Loucy (cell line): ENCODE measurements at regions not wholly inside any gene's neighbourhood (a gene's known extent, or its start where the extent isn't known, plus 50 kb on each side); places are given as distances from the start of the nearest gene placed in this dataset.

Experiments used
- H2AFZ ChIP-seq: fragments of 200-600 bp; sonication (generic); 2 replicates; pipeline ENCODE4 v1.6.0; 2016; ENCODE audit warnings: antibody characterized with exemption, mild to moderate bottlenecking, low read length, moderate library complexity
- H3F3A ChIP-seq: fragments of 200-600 bp; 2 replicates; pipeline ENCODE4 v1.6.0; 2016; ENCODE audit warnings: antibody characterized with exemption, low read depth, mild to moderate bottlenecking
- H3K27me3 ChIP-seq: fragments of 200-600 bp; sonication (generic); 2 replicates; pipeline ENCODE4 v1.6.1; 2014; ENCODE audit warnings: low read length, mild to moderate bottlenecking; ENCODE audit not compliant: insufficient read depth, poor library complexity, severe bottlenecking
- H3K36me3 ChIP-seq: fragments of 200-600 bp; sonication (generic); 2 replicates; pipeline ENCODE4 v1.6.1; 2016; ENCODE audit warnings: low read length; ENCODE audit not compliant: insufficient read depth
- H3K4me1 ChIP-seq: fragments of 200-600 bp; sonication (generic); 2 replicates; pipeline ENCODE4 v1.5.1; 2014; ENCODE audit warnings: low read length, mild to moderate bottlenecking; ENCODE audit not compliant: insufficient read depth, poor library complexity, severe bottlenecking
- H3K4me2 ChIP-seq: fragments of 200-600 bp; sonication (generic); 2 replicates; pipeline ENCODE4 v1.6.0; 2014; ENCODE audit warnings: antibody characterized with exemption, low read length, low read depth, mild to moderate bottlenecking; ENCODE audit not compliant: poor library complexity, severe bottlenecking
- H3K4me3 ChIP-seq: fragments of 200-600 bp; sonication (generic); 2 replicates; pipeline ENCODE4 v1.5.1; 2014; ENCODE audit warnings: low read length, mild to moderate bottlenecking, mixed read lengths; ENCODE audit not compliant: poor library complexity, severe bottlenecking
- H3K79me2 ChIP-seq: fragments of 200-600 bp; sonication (generic); 2 replicates; pipeline ENCODE4 v1.6.1; 2014; ENCODE audit warnings: low read length; ENCODE audit not compliant: insufficient read depth
- H3K9ac ChIP-seq: fragments of 200-600 bp; sonication (generic); 2 replicates; pipeline ENCODE4 v1.6.0; 2014; ENCODE audit warnings: mild to moderate bottlenecking, low read depth, low read length, moderate library complexity; ENCODE audit not compliant: poor library complexity, severe bottlenecking
- H3K9me2 ChIP-seq: fragments of 200-600 bp; sonication (generic); replicated peaks from 2 replicates; pipeline ENCODE4 v1.6.1; 2016; ENCODE audit warnings: low read depth, low read length, mixed read lengths
- H3K9me3 ChIP-seq: fragments of 200-600 bp; sonication (generic); 2 replicates; pipeline ENCODE4 v1.6.1; 2014; ENCODE audit warnings: mild to moderate bottlenecking, antibody characterized with exemption, low read length, low read depth; ENCODE audit not compliant: insufficient read depth
- H4K20me1 ChIP-seq: fragments of 200-600 bp; sonication (generic); 2 replicates; pipeline ENCODE4 v1.6.0; 2014; ENCODE audit warnings: antibody characterized with exemption, low read length, mild to moderate bottlenecking; ENCODE audit not compliant: insufficient read depth, poor library complexity, severe bottlenecking
- EZH2phosphoT487 ChIP-seq: fragments of 200-600 bp; IDR thresholded peaks from 2 replicates; pipeline ENCODE4 v1.6.1; 2018; ENCODE audit warnings: antibody characterized with exemption, mild to moderate bottlenecking, moderate library complexity, borderline replicate concordance
- TF ChIP-seq, protein P1 (sequence below): fragments of 200-600 bp; sonication (generic); conservative IDR thresholded peaks from 2 replicates; pipeline ENCODE4 v1.5.1; 2014; ENCODE audit warnings: mild to moderate bottlenecking, antibody characterized with exemption, low read length

DNA sequence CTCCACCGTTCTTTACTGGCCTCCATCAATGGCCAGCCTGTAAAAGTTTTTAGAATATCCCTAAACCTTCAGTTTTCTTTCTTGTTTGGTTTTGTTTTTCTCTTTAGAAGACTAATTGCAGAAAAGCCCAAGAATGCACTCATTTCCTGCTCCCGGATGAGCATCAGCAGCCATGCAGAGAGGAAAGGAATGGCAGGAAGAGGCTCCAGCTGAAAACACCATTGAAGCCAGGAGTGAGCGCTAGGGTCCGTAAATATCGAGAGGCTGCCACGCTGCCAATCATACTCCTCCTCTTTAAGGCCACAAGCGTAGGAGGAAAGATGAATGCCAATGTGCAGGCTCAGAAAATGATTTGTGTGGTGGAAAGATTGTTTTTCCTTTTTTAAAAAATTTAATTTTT lies 57.4 kb upstream of the UBE2L5 start:
- Histone ChIP-seq H4K20me1 (peaks cover 44% of the 10 kb centered on the region), H3K79me2 (peaks cover 88% of the 10 kb centered on the region), H3K9me3 (no peaks in the 10 kb centered on the region), H2AFZ (no peak overlapping the region), H3K9ac (no peak overlapping the region), H3K9me2 (no peaks in the 10 kb centered on the region), H3K4me2 (peak overlapping the region; percentile 19), H3F3A (no peaks in the 10 kb centered on the region), H3K36me3 (peaks cover 83% of the 10 kb centered on the region; the same call in 1 of the 2 replicates), H3K27me3 (no peaks in the 10 kb centered on the region), H3K4me1 (peaks cover 63% of the 10 kb centered on the region), H3K4me3 (no peak overlapping the region)
- TF ChIP-seq EZH2phosphoT487: no peak
- TF ChIP-seq, protein P1, sequence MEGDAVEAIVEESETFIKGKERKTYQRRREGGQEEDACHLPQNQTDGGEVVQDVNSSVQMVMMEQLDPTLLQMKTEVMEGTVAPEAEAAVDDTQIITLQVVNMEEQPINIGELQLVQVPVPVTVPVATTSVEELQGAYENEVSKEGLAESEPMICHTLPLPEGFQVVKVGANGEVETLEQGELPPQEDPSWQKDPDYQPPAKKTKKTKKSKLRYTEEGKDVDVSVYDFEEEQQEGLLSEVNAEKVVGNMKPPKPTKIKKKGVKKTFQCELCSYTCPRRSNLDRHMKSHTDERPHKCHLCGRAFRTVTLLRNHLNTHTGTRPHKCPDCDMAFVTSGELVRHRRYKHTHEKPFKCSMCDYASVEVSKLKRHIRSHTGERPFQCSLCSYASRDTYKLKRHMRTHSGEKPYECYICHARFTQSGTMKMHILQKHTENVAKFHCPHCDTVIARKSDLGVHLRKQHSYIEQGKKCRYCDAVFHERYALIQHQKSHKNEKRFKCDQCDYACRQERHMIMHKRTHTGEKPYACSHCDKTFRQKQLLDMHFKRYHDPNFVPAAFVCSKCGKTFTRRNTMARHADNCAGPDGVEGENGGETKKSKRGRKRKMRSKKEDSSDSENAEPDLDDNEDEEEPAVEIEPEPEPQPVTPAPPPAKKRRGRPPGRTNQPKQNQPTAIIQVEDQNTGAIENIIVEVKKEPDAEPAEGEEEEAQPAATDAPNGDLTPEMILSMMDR: no peak

DNA sequence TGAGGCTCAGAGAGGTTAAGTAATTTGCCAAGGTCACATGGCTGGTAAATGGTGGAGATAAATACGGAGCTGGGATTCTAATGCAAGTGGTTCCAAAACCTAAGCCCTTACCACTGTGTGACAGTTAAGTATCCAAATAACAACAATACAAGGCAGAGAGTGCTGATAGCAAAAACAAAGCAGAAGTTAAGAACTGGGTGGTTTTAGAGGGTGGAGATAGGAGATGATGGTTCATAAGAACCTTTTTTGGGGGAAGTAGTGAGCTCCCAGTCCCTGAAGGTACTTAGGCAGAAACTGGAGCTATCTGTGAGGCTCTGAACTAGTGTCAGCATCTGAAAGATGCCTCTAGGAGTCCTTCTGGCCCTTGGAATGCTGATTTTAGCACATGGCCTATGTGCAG lies 56.2 kb upstream of the UBE2L5 start:
- 0 out of 2 replicates have a peak, but pooled peaks cover 2% of the 10 kb centered on the region for H3F3A ChIP-seq
- H3K4me3 ChIP-seq: no peak overlapping the region
- peak overlapping the region; percentile 19 for H3K4me2 ChIP-seq
- H2AFZ ChIP-seq: no peak overlapping the region
- H3K9me2 ChIP-seq: no peaks in the 10 kb centered on the region
- peaks cover 41% of the 10 kb centered on the region for H4K20me1 ChIP-seq
- H3K79me2 ChIP-seq: peaks cover 89% of the 10 kb centered on the region
- H3K9me3 ChIP-seq: no peaks in the 10 kb centered on the region
- H3K36me3 ChIP-seq: peaks cover 80% of the 10 kb centered on the region; the same call in 1 of the 2 replicates
- no peak overlapping the region for H3K9ac ChIP-seq
- H3K27me3 ChIP-seq: no peaks in the 10 kb centered on the region
- no peak for TF ChIP-seq EZH2phosphoT487
- TF ChIP-seq, protein P1: no peak
- peaks cover 75% of the 10 kb centered on the region for H3K4me1 ChIP-seq

DNA sequence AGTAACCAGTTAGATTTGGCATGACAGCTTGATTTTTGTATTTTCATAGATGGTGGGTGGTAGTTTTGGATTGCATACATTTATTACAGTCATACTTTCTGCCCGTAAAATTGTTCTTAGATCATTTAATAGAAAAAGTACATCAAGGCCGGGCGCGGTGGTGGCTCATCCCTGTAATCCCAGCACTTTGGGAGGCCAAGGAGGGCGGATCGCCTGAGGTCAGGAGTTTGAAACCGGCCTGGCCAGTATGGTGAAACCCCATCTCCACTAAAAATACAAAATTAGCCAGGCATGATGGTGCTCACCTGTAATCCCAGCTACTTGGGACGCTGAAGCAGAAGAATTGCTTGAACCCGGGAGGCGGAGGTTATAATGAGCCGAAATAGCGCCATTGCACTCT lies 55.0 kb upstream of the UBE2L5 start:
- Histone ChIP-seq H3K4me3 (no peak overlapping the region), H3K4me1 (peaks cover 76% of the 10 kb centered on the region), H4K20me1 (peaks cover 35% of the 10 kb centered on the region), H2AFZ (no peak overlapping the region), H3K79me2 (peaks cover 87% of the 10 kb centered on the region), H3K9me2 (no peaks in the 10 kb centered on the region), H3K36me3 (peaks cover 73% of the 10 kb centered on the region; the same call in 1 of the 2 replicates), H3K9me3 (no peaks in the 10 kb centered on the region), H3K9ac (no peak overlapping the region), H3F3A (peaks cover 9% of the 10 kb centered on the region), H3K4me2 (peak overlapping the region; percentile 0), H3K27me3 (no peaks in the 10 kb centered on the region)
- TF ChIP-seq, protein P1: no peak
